ENCODE measurements at regions not wholly inside any gene's neighbourhood (a gene's known extent, or its start where the extent isn't known, plus 50 kb on each side); places are given as distances from the start of the nearest gene placed in this dataset.
"Not testable (repeated sequence)": the region's sequence is repeated elsewhere in the genome, so short reads cannot be mapped to it uniquely, and the experiment has no call there.

DNA sequence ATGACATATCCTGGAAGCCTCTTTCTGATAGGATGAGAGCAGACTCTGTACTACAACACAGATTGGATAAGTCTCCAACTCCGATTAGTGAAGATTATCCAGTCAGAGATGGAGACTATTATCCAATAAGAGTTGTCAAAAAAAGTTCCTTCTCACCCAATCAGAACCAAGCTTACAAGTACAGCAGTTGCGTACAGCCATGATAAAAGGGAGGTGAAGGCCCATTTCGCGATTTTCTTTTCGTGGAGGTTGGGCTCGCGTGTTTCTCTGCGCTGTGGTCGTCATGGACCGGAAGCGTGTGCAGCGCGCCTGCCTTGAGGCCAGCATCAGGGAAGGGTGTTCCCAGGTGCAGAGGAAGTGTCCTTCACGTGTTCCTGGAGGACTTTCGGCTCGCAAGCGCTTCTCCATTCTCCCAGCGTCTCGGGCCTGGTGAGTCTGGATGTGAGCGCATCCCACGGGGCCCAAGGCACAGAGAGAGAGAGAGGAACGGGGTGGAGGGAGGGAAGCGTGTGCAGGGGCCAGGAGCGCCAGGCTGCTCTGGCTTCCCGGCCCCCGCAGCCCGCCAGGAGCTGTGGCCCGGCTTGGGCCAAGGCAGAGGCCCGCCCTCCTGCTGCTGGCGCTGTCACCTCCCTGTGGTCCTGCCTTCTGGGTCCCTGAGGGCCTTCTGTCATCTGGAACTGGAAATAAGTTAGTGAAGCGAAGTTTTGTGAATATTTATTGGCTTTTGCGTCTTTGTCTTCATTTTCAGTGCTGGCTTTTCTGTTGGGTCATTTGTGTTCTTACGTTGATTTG lies 53.9 kb downstream of the CDRT15L2 start:
- DNase-seq (ENCODE audit: low read depth in 2 of 2) = not testable (repeated sequence)

GRCh38 chr17:20640147-20640546 lies 60.6 kb downstream of the CDRT15L2 start:
- DNase-seq (ENCODE audit: low read depth in 2 of 2) = not testable (repeated sequence)

DNA sequence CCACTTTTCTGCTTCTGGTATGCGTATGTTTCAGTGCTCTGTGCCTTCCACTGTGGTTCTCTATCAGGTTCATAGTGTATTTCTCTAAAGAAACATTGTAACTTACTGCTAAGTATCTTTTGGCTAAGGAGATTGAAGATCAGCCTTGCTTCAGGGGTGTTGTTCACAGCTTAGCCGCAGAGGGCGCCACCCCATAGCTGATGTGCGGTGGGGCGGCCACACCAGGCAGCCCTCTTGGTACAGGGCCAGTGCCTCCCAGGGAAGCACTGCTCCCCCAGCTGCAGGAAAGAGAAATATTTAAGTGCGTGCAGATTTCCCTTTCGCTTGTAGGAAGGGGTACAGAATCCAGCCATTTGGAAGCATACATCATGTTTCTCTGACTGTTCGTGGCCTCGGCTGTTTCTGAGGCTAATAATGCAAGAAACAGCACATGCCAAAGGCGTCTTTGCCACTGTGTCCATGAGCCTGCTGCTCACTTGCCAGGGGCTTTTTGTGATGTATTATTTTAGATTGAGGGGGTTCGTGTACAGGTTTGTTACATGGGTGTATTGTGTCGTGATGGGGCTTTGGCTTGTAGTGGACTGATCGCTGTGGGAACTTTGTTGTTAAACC lies 67.2 kb downstream of the CDRT15L2 start:
- not testable (repeated sequence) for DNase-seq (ENCODE audit: low read depth in 2 of 2)

- not testable (repeated sequence) for DNase-seq (ENCODE audit: low read depth in 2 of 2)
Measured at GRCh38 chr17:20649097-20649767, 69.7 kb downstream of the CDRT15L2 start.

DNA sequence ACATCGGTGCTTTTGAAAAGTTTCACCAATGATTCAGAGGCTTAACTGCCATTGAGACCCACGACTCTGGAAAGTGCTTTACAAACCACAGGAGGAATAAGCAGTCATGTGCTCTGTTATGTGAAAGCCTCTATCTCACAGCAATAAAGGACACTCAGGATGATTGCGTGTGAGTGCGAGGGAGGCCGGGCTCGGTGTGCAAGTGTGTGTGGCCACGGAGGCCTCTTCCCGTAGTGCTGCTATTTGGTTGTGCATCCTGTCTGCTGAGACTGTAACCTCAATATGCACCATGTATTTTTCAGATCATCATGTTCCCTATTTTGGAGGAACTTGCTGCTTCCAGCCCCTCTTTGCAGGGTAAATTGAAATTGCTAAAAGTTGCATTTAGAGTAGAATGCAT lies 71.5 kb downstream of the CDRT15L2 start:
- not testable (repeated sequence) for DNase-seq (ENCODE audit: low read depth in 2 of 2)

- not testable (repeated sequence) for DNase-seq (ENCODE audit: low read depth in 2 of 2)
Measured at GRCh38 chr17:20651736-20652135, 72.2 kb downstream of the CDRT15L2 start.

GRCh38 chr17:20653391-20653790 lies 73.9 kb downstream of the CDRT15L2 start:
- not testable (repeated sequence) for DNase-seq (ENCODE audit: low read depth in 2 of 2)

DNA sequence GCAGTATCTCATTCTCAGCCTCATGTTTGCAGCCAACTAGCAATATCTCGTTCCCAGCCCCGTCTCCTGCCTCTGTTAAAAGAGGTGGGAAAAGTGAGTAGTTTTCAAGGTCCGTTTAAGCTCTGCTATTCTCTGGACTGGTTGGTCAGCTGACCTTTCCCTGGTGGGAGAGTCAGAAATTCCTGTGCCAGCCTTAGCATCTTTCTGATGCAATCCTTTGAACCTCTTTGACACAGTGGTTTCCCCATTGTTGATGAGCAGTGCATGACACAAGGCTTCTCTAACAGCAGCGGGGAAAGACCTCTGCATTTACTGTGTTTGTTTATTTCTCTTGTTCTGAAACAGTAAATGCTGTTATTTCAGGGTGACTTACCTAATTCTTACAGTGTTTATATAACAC lies 74.6 kb downstream of the CDRT15L2 start:
- not testable (repeated sequence) for DNase-seq (ENCODE audit: low read depth in 2 of 2)

DNA sequence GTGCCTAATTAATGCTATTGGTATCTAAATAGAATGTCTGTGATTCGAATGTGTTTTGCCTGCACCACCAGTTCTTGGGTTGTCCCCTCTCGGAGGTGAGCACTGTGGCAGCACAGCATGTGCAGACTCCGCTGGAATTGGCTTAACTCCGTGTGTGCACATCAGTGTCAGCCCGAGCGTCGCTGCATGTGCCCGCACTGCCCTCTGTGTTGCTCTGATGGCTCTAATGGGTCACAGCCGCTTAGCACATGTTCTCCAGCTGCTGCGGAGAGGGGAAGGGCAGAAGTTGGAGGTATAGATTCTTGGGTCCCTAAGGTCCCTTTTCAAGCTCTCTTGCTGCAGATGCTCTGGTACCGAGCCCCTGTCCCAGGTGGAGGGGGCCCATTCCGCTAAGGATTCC lies 75.1 kb downstream of the CDRT15L2 start:
- DNase-seq (ENCODE audit: low read depth in 2 of 2) = not testable (repeated sequence)

- not testable (repeated sequence) for DNase-seq (ENCODE audit: low read depth in 2 of 2)
Measured at GRCh38 chr17:20665103-20665955, 85.8 kb downstream of the CDRT15L2 start.

- peak in 1 of 2 donors; percentile 2 for DNase-seq (ENCODE audit: low read depth in 2 of 2)
Measured at GRCh38 chr17:20666689-20667088, 87.2 kb downstream of the CDRT15L2 start.

DNA sequence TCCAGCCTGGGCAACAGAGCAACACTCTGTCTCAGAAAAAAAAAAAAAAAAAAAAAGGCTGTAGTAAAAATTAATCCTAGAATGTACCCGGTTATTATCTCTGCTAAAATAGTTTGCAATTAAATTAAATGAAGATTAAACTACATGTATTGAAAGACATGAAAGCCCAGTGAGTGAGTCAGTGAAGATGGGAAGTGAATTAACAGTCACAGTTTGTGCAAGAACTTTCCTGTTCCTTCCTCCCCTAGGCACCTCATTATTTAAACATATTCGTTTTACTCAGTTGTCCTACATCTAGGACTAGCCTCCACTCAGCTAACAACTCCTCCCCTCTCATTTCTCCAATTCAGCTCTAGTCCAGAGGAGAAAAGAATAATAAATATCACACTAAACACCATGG lies 88.2 kb downstream of the CDRT15L2 start:
- not testable (repeated sequence) for DNase-seq (ENCODE audit: low read depth in 2 of 2)

DNA sequence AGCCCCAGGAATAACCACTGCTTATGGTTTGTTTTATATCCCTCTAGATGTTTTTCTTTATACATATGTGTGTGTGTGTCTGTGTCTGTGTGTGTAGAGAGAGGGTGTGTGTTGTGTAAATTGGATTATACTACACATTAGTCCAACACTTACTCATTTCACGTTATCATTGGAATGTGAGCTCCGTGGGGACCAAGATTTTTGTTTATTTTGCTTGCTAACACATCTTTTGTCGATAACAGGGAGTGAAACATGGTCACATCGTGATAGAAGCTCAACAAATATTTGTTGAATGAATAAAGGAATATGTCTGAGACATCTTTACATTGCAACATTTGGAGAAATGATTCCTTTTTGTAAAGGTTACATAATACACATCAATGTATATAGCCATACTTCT lies 88.8 kb downstream of the CDRT15L2 start:
- DNase-seq (ENCODE audit: low read depth in 2 of 2) = not testable (repeated sequence)

GRCh38 chr17:20668868-20669267 lies 89.3 kb downstream of the CDRT15L2 start:
- DNase-seq (ENCODE audit: low read depth in 2 of 2) = not testable (repeated sequence)

DNA sequence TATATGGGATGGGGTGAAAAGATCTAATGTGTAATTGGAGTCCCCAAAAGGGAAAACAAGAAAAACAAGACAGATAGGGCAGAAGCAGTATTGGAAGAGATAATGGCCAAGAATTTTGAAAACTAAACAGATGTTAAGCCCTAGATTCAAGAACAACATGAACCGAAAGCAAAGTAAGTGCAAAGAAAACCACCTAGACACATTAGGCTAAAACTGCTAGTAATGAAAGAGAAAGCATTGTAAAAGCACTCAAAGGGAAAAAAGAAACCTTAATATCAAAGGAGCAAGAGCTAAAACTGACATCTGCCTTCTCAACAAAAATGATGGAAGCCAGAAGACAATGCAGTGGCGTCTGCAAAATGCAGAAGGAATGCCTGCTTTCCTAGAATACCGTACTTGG lies 91.0 kb downstream of the CDRT15L2 start:
- DNase-seq (ENCODE audit: low read depth in 2 of 2) = not testable (repeated sequence)

DNA sequence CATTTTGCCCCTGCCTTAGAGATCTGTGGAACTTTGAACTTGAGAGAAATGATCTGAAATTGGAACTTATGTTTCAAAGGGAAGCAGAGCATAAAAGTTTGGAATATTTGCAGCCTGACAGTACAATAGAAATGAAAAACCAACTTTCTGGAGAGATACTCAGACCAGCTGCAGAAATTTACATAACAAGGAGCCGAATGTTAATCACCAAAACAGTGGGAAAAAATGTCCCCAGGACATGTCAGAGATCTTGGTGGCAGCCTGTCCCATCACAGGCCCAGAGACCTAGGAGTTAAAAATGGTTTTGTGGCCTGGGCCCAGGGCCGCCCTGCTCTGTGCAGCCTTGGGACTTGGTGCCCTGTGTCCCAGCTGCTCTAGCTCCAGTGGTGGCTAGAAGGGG lies 94.8 kb downstream of the CDRT15L2 start:
- not testable (repeated sequence) for DNase-seq (ENCODE audit: low read depth in 2 of 2)

DNA sequence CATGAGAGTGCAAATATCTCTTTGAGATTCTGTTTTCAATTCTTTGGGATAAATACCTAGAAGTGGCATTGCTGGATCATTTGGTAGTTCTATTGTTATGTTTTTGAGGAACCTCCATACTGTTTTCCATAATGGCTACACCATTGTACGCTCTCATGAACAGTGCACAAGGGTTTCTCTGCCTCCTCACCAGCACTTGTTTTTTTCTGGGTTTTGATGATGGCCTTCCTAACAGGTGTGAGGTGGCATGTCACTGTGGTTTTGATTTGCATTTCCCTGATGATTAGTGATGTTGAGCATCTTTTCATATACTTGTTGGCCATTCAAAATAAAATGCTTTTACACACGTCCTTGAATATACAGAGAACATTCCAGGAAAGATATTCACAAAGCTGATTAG lies 96.2 kb downstream of the CDRT15L2 start:
- DNase-seq (ENCODE audit: low read depth in 2 of 2) = not testable (repeated sequence)

DNA sequence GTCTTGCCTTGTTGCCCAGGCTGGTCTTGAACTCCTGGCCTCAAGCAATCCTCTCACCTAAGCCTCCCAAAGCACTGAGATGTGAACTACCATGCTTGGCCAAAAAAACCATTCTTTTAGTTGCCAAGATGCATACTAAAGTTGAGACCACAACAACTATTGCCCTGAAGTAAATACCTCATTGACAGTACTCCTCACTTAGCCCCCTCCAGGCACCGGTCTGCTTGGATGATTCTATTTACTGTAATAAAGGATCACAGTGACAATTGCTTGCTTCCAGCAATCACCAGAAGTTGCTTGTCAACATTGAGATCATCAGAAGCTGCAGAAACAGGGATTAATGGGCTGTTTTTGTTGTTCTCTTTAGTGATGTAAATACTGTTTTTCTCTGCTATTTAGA lies 97.1 kb downstream of the CDRT15L2 start:
- DNase-seq (ENCODE audit: low read depth in 2 of 2) = not testable (repeated sequence)

GRCh38 chr17:20677469-20677868 lies 97.9 kb downstream of the CDRT15L2 start:
- DNase-seq (ENCODE audit: low read depth in 2 of 2) = not testable (repeated sequence)

GRCh38 chr17:20678424-20678823 lies 98.9 kb downstream of the CDRT15L2 start:
- not testable (repeated sequence) for DNase-seq (ENCODE audit: low read depth in 2 of 2)

All from activated CD4-positive, alpha-beta T cell treated with anti-CD3 and anti-CD28 coated beads for 24 hours (primary cell).